HG03521 (cell line): ENCODE measurements at regions not wholly inside any gene's neighbourhood (a gene's known extent, or its start where the extent isn't known, plus 50 kb on each side); places are given as distances from the start of the nearest gene placed in this dataset.

Experiments used
- ATAC-seq: cut with Tn5 transposase; IDR thresholded peaks from one replicate; pipeline ENCODE4 v1.9.1; 2021; ENCODE audit warnings: mild to moderate bottlenecking, moderate library complexity; ENCODE audit not compliant: unreplicated experiment

DNA sequence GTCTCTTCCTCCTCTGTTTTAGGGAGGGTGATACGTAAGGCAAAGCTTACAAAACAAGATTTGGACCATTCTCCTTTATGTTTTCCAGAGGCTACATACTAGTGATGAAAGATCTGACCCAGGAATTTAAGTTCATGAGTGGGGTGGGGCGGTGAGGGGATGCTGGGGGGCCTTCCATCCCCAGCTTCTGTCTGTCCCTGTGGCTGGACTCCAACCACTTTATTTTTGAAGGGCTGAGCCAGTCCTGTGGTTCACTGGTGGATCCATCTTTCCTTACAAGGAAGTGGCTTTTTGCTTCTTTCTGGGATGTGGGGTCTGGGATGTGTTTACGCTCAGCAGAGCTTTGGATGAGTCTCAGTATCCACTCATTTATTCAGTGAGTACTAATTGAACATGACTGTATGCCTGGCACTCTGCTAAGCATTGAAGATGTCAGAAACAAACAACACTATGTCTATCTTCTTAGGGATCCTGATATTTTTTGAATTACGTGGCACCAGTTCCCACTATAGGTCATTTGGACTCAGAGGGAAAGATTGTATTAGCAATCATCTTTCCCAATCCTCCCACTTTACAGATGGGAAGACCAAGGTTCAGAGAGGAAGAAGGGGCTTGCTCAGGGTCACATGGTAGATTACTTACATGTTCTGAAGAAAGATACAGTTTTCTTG, 291.8 kb upstream of the TBX3 start:
- ATAC-seq, result no peak

DNA sequence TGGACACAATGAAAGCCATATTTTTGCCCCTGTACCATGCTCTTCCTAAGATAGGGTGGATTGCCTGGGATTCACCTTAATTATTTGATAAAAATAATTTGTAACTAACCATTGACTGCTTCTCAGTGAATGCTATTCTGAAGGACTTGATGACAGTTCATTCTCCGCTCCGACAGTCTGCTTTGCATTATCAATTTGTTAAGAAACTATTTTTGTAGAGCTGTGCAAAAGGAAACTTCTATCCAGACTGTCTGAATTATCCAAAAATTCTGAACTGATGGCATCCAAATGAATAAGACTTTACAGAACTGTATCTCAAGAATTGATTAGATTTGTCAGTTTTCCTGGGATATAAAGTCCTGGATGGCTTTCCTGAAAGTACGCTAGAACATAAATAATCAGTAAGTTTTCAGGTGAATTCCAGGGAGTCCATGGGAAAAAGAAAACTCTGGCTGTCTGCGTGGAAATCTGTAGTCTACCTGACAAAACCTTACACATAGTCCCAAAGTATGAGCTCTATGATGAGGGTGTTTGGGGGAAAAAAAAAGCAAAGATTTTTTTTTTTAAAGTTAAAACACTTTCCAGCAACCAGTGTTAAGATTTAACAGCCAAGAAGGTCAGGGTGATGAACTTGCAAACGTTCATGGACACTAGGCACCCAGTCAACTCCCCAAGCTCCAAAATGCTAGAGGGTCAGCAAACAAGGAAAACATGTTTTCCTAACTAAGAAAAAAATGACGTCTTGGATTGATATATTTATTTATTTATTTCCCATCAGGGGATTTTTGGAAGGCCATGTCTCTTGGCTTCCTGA, 291.1 kb upstream of the TBX3 start:
- ATAC-seq, result no peak

DNA sequence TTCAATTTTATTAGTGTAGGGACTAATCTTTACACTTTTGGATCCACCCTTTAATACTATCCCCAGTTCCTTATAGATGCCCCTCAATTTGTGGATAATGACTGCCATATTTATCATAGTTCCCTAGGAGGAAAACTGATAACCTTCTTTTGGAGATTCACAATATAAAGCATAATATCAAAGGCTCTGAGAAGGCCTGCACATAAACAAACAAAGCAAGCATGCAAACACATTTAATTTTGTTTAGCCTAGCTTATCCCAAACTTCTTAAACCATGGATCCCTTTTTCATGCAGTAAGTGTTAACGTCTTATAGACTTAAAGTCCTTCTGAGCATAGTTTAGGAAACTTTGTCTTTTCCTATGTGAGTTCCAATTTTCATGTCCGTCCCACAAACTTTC, 290.4 kb upstream of the TBX3 start:
- ATAC-seq, result no peak

- no peak for ATAC-seq
Observed at GRCh38 chr12:114968727-114969126, 284.8 kb upstream of the TBX3 start.

DNA sequence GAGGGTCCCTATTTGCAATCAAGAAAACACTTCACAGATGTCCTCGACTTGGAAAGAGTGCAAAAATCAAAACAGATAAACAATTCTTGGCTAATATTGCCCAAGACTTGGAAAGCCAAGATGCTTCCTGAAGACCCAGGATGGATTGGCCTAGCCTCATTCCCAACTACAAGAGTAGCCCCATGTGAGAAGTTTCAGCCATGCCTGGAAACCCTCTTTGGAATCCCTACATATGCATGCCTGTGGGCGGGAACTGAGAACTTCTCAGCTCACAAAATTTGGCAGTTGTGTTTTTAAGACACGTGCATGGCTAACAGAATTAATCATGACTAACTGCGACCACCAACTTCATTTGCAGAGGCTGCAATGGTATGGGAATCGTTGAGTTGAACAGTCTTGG, 283.2 kb upstream of the TBX3 start:
- ATAC-seq, result no peak

GRCh38 chr12:114964841-114965240, 280.9 kb upstream of the TBX3 start:
- no peak for ATAC-seq

DNA sequence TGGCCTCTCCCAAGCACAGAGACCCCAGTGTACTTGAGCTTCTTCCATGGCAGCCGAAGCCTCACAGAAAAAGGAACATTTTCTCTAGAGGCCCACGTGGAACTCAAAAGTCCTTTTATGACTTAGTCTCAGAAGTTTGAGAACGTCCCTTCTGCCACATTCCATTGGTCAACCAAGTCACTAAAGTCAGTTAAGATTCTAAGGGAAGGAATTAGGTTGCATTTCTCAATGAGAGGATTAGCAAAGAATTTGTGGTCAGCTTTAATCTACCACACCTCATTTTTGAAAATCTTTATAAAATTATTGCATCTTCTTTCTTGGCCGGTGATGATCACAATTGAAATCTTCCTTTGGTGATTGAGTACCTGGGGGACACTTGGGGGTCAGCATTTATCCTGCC, 279.9 kb upstream of the TBX3 start:
- no peak for ATAC-seq

- no peak for ATAC-seq
Observed at GRCh38 chr12:114961491-114961890, 277.5 kb upstream of the TBX3 start.

- ATAC-seq, result no peak
Observed at GRCh38 chr12:114958538-114958937, 274.6 kb upstream of the TBX3 start.

- ATAC-seq, result no peak
Observed at GRCh38 chr12:114957225-114957624, 273.2 kb upstream of the TBX3 start.

DNA sequence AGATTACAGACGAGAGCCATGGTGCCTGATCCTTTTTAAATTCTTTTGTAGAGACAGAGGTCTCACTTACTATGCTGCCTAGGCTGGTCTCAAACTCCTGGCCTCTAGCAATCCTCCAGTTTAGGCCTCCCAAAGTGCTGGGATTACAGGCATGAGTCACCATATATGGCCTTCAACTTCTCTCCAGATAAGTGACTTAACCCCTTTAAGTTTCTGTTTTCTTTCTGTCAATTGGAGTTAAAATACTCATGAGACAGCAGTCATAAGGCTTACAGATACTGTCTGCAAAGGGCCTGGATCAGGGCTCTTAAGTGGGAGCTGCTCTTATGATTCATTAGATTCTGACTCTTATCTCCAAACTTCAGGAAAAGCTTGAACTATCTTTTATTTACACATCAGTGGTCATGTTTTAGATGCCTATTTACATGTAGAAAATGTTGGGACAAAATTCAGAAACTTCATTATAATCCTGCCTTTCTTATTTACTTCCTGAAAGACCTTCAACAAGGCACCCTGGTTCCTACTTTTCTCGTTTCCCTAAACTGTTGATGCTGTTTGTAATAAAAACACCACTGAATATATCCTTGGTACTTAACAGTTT, 271.5 kb upstream of the TBX3 start:
- no peak for ATAC-seq

- no peak for ATAC-seq
Observed at GRCh38 chr12:114954511-114955055, 270.6 kb upstream of the TBX3 start.

DNA sequence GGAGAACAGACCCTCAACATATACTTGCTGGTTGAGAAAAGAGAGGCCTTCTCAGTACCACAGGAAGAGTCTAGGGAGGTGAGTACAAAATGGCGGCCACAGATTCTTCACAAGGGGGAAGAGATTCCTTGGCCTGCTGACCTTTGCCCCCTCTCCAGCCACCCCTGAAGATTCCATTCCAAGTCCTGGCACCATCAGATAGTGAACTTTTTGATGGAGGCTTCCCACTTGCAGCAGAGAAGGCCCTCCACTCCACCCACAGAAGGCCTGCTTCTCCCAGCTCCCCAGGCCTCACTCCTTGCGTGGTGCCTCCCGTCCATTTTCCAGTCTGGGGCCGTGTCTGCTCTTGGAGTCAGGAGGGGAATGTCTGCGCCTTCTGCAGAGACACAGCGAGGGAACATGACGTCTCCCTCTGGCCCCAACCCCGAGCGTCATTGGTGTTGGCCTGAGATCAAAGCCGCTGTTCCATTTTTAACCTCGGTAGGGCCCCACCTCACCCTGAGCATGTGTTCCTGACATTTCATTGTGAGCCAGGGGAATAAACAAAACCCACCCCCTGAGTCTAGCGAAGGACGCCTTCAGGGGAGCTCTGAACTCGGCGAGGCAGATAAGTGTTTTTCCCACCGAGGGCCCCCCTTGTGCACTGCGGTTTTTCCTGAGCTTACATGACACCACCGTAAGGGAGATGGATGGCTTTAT, 268.7 kb upstream of the TBX3 start:
- no peak for ATAC-seq

DNA sequence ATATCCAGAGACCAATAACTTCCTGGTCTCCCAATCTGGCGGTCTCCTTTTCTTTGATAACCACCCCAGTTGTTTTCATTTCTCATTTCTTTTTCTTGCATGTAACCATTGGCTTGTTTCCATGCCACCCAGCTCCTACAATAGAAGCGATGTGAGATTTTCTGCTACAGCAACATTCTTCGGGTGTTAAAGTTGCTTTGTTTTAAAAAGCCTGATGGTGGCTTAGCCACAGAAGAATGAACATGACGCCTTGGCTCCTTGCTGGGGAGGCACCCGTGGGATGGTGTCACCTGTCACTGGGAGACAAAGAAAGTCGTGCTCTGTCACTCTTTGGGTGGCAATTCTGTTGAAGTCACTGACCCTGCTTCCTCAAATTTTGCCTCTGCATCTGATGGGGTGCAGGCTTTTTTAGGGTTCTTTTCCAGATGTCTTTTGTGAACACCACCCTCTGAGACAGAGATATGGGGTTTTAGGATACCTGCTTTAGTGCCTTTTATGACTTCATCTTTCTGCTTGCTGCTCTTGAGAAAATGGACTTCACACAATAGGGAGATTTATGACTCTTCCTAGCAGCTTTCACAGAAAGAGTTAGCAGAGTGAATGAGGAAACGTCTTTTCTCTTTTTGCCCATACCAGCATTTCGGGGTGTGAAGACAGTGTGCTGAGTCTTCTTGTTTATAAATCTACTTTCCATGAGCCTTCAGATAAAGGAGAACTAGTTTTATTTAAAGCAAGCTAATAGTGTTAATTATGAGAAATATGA, 265.3 kb upstream of the TBX3 start:
- no peak for ATAC-seq

GRCh38 chr12:114945351-114945750, 261.4 kb upstream of the TBX3 start:
- ATAC-seq, result no peak

DNA sequence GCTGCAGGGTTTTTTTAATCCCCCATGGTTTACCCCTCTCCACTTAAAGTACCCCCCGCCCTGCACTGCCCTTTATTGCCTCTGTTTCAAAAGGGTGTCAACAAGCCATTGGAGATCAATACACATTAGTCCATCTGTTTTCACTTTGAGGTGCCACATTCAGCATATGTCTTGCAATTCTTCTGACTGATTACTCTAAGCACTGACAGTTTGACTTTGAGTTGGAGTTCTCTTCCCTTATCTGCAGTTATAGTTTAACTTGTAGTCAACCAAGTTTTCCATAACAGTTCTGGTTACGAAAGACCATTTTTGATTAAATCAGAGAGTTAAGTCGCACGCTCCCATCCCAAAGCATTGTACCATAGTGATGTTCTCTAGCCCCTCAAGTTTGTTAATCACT, 260.8 kb upstream of the TBX3 start:
- ATAC-seq, result no peak

GRCh38 chr12:114943601-114944000, 259.6 kb upstream of the TBX3 start:
- no peak for ATAC-seq

GRCh38 chr12:114938487-114939210, 254.7 kb upstream of the TBX3 start:
- ATAC-seq, result no peak

DNA sequence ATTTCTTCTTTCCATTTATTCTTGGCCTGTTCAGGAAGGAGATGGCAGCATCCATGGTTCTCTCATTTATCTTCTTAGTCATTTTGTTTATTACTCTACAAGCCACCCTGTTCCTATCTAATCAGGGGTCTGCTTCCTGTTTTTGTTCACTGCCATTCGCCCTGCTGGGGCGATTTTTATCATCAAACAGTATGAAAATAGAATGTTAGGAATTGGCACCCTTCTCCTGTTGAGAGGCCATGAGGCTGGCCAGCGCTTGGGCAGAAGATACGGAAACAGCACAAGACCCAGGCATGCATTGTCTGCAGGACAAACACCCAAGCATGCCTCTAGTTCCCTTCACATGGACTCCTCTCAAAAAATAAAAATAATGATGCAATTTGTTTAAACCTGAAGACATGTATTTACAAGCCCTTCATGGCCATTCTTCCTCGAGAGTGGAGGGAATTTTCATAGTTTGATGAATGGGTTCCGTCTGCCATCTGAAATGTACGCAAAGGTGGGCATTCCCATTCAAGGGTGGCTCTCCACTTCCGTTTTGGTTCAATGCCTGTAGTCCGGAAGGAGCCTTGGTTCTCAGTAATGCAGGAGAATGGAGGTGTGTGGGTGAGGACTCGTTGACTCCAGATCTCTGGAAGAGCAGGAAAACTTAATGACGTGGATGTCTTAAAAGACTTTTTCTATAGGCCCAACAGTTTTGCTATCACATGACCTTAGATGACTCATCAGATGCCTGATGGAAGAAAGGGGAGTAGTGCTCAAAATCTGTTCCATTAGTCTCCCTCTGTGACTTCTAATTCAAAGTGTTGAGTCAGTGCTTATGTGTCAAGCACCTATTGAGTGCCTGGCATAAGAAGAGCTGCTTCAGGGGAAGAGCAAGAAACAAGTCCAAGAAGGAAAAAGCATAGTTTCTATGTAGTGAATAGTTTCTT, 252.4 kb upstream of the TBX3 start:
- no peak for ATAC-seq
